Mucosa of descending colon (tissue), 3 donors: ENCODE measurements at regions not wholly inside any gene's neighbourhood (a gene's known extent, or its start where the extent isn't known, plus 50 kb on each side); places are given as distances from the start of the nearest gene placed in this dataset.

Source experiments
- ATAC-seq: fragments of 200-7000 bp; cut with Tn5 transposase; one replicate; pipeline ENCODE4 v1.9.1; 2020; ENCODE audit warnings: mild to moderate bottlenecking, moderate library complexity
- DNase-seq, 3 donors: peaks; one replicate each; pipeline ENCODE4 v3.0.0-alpha.2; 2020
- H3K36me3 ChIP-seq: fragments of 200-600 bp; one replicate; pipeline ENCODE4 v1.8.0; 2021; ENCODE audit warnings: low read depth, mild to moderate bottlenecking
- H3K4me1 ChIP-seq: fragments of 200-600 bp; one replicate; pipeline ENCODE4 v1.8.0; 2021; ENCODE audit warnings: low read depth, mild to moderate bottlenecking
- H3K4me3 ChIP-seq: fragments of 200-600 bp; one replicate; pipeline ENCODE4 v1.8.0; 2021; ENCODE audit warnings: mild to moderate bottlenecking
- H3K9me3 ChIP-seq: fragments of 200-600 bp; one replicate; pipeline ENCODE4 v1.8.0; 2021; ENCODE audit warnings: mild to moderate bottlenecking
- CTCF ChIP-seq: fragments of 200-600 bp; IDR thresholded peaks from one replicate; pipeline ENCODE4 v1.8.0; 2022; ENCODE audit warnings: antibody characterized with exemption, mild to moderate bottlenecking
- intact Hi-C, 2 donors: fragments of 100-400 bp; cut with DNase I in 1 of 2; cut with micrococcal nuclease in 1 of 2; formaldehyde crosslinking; loops; one replicate each; pipeline versions ENCODE4 v1.11.0 to v1.11.1; 2022; cut with DNase I, micrococcal nuclease
- donor health status: DM: no; HTN: no; CAD: no; lungs with moderate emphysema.
- donor health status: DM: no; HTN: no; CAD: no.
- donor health status: DM: no; HTN: yes; CAD: no.

- ATAC-seq (no peak), DNase-seq (no peak)
- Histone ChIP-seq H3K36me3 (no peaks in the 10 kb centered on the region), H3K4me1 (no peaks in the 10 kb centered on the region), H3K4me3 (no peak overlapping the region), H3K9me3 (no peaks in the 10 kb centered on the region)
- no peak for TF ChIP-seq CTCF
- intact Hi-C loops: no loop called here
Observed at GRCh38 chr14:97946240-97946639, 1149.1 kb downstream of the VRK1 start.

- TF ChIP-seq CTCF: no peak
- ATAC-seq (no peak), DNase-seq (no peak)
- no peaks in the 10 kb centered on the region for H3K36me3 ChIP-seq
- no peak overlapping the region for H3K4me3 ChIP-seq
- no peaks in the 10 kb centered on the region for H3K4me1 ChIP-seq
- no peaks in the 10 kb centered on the region for H3K9me3 ChIP-seq
- intact Hi-C loops: no loop called here
Observed at GRCh38 chr14:97946641-97947040, 1149.5 kb downstream of the VRK1 start.

GRCh38 chr14:97948841-97949240 lies 1151.7 kb downstream of the VRK1 start:
- intact Hi-C loops: no loop called here

GRCh38 chr14:97956581-97957340 lies 1159.6 kb downstream of the VRK1 start:
- intact Hi-C loops: no loop called here
- no peaks in the 10 kb centered on the region for H3K4me1 ChIP-seq
- DNase-seq (no peak), ATAC-seq (no peak)
- no peak overlapping the region for H3K4me3 ChIP-seq
- no peaks in the 10 kb centered on the region for H3K9me3 ChIP-seq
- TF ChIP-seq CTCF: no peak
- H3K36me3 ChIP-seq: no peaks in the 10 kb centered on the region

More at GRCh38 chr14:97948841-97949240, 1151.7 kb downstream of the VRK1 start:
- no peak for ATAC-seq
- no peak overlapping the region for H3K4me3 ChIP-seq
- no peaks in the 10 kb centered on the region for H3K36me3 ChIP-seq
- no peak for TF ChIP-seq CTCF
- no peak for DNase-seq
- no peaks in the 10 kb centered on the region for H3K9me3 ChIP-seq
- H3K4me1 ChIP-seq: no peaks in the 10 kb centered on the region

- Histone ChIP-seq H3K4me1 (no peaks in the 10 kb centered on the region), H3K9me3 (no peaks in the 10 kb centered on the region), H3K36me3 (no peaks in the 10 kb centered on the region), H3K4me3 (no peak overlapping the region)
- intact Hi-C loops: no loop called here
- ATAC-seq (no peak), DNase-seq (no peak)
- no peak for TF ChIP-seq CTCF
Observed at GRCh38 chr14:97959251-97959650, 1162.1 kb downstream of the VRK1 start.
